HG02798 (cell line): ENCODE measurements at regions not wholly inside any gene's neighbourhood (a gene's known extent, or its start where the extent isn't known, plus 50 kb on each side); places are given as distances from the start of the nearest gene placed in this dataset.

ENCODE experiments used
- ATAC-seq: cut with Tn5 transposase; IDR thresholded peaks from one replicate; pipeline ENCODE4 v1.9.1; 2021; ENCODE audit warnings: mild to moderate bottlenecking; ENCODE audit not compliant: unreplicated experiment, poor library complexity

GRCh38 chr13:59532405-59532804, 631.3 kb downstream of the DIAPH3 start:
- no peak for ATAC-seq

- no peak for ATAC-seq
Measured at GRCh38 chr13:59533561-59534555, 629.9 kb downstream of the DIAPH3 start.

DNA sequence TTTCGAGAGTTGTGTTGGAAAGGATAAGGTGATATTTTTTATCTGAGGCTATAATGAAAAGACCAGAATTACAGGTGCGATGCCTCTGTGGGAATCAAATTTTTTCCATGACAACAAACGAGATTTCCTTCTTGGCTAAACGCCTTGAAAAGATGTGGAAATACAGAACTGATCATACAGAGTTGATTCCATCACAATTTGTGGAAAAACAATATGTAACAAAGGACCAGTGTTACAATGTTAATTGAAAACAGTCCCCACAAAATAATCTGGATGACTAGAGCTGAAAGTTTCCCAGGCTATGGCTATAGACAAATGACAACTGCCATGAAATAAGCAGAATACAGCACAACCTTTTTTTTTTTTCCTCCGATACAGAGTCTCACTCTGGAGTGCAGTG, 628.9 kb downstream of the DIAPH3 start:
- ATAC-seq, result no peak

DNA sequence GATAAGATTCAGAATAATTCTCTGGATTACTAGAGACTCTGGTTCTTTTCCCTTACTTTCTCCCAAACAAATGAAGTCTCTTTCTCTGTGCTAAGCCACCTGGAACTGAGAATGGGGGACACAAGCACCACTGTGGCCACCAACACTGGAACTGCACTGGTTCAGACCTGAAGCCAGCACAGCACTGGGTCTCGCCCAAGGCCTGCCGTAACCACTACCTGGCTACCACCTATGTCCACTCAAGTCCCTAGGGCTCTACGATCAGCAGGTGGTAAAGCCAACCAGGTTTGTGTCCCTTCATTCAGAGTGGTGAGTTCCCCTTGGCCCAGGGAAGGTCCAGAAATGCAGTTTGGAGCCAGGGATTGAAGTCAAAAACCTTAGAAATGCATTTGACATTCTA, 626.2 kb downstream of the DIAPH3 start:
- ATAC-seq, result no peak

DNA sequence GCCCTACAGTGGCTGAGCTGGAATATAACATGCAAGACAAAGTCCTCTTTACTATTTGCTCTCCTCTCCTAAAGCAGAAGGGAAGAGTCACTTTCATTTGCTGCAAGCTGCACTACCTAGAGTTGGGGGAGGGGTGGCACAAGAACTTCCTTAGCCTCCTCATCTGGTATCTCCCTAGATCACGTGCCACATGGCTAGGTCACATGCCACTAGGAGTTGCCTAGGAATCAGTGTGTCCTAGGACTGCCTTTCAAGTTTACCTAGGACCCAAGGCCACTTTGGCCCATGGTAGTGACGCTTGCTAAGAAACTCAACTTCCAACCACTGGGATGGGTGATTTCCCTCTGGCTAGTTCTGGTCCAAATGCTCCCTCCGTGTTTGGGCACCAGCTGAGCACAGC, 625.2 kb downstream of the DIAPH3 start:
- ATAC-seq, result no peak

- no peak for ATAC-seq
Measured at GRCh38 chr13:59542303-59542702, 621.4 kb downstream of the DIAPH3 start.

- no peak for ATAC-seq
Measured at GRCh38 chr13:59543418-59543817, 620.3 kb downstream of the DIAPH3 start.

DNA sequence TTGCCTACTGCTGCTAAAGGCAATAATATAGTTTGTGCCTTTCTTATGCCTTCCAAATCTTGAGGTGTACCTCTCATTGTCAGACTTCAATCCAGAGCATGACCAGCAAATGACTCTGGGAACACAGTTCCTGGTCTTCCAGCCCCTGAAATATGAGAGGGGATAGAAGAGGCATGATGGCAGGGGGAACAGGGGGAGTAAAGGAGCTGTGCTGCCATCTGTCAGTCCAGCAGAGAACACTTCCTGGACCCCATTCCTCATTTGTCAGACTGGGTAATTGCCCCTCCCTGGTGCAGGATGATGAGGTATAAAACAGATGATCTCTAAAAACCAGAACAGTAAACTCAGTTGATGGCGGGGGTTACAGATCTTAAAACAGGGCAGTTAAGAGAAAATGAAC, 618.7 kb downstream of the DIAPH3 start:
- ATAC-seq, result no peak

DNA sequence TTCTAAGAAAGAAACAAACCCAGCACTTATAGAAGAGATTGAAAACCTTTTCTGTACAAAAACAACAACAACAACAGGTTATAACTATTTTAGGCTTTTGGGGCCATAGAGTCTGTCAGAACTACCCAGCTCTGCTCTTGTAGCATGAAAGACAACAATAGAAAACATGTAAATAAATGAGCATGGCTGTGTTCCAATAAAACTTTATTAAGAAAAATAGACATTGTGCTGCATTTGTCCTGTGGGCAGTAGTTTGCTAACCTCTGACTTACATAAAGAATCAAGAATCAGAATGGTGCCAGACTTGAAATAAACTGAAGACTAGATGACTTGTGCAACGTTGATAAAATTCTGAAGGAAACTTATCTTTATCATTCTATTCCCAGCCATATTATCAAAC, 617.5 kb downstream of the DIAPH3 start:
- ATAC-seq, result no peak

DNA sequence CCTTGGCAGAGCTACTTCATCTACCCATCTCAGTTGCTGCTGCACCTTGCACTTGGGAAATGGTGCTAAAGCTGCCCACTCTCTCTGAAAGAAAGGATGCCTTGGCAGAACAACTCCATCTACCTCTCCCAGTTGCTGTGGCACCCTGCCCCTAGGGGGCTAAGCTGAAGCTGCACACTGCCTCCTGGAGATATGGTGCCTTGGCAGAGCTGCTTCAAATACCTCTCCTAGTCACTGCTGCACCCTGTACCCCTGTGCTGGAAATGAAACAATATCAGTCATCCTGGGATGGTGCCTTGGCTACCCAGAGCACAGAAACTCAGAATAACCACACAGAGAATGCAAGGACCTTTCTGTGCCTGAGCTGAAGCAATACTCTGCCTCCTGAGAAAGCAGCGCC, 615.8 kb downstream of the DIAPH3 start:
- ATAC-seq, result no peak

DNA sequence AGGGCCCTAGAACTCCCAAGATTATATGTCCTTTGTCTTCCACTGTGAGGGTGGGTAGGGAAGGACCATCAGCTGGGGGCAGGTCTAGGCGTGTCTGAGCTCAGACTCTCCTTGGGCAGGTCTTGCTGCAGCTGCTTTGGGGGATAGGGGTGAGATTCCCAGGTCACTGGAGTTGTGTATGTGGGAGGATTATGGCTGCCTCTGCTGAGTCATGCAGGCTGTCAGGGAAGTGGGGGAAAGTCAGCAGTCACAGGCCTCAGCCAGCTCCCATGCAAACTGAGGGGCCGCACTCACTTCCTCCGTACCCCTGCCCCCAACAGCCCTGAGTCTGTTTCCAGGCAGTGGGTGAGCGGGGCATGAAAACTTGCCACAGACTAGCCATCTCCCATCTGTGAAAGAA, 600.8 kb downstream of the DIAPH3 start:
- no peak for ATAC-seq

DNA sequence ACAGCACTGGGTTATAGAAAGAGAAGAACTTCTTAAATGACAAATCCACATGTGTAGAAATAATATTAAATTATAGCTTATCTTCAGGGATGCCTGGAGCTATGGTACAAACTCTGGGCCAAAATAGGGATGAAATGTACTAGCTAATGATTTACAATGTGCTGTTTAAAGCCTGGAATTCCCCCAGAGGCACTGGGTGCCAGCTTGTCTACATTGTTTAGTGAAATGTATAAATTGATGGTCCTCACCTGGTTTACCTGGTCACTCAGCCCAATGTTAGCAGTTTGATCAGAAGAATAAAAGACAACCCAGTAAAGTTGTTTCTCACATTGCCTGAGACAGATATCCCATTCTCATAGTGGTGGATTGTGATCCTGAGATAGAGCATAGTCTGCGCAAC, 597.2 kb downstream of the DIAPH3 start:
- ATAC-seq, result no peak

GRCh38 chr13:59568306-59568705, 595.4 kb downstream of the DIAPH3 start:
- no peak for ATAC-seq

GRCh38 chr13:59570204-59570603, 593.5 kb downstream of the DIAPH3 start:
- ATAC-seq, result no peak

- no peak for ATAC-seq
Measured at GRCh38 chr13:59584101-59584500, 579.6 kb downstream of the DIAPH3 start.

GRCh38 chr13:59584761-59585670, 578.7 kb downstream of the DIAPH3 start:
- no peak for ATAC-seq

GRCh38 chr13:59587030-59587429, 576.7 kb downstream of the DIAPH3 start:
- ATAC-seq, result no peak

DNA sequence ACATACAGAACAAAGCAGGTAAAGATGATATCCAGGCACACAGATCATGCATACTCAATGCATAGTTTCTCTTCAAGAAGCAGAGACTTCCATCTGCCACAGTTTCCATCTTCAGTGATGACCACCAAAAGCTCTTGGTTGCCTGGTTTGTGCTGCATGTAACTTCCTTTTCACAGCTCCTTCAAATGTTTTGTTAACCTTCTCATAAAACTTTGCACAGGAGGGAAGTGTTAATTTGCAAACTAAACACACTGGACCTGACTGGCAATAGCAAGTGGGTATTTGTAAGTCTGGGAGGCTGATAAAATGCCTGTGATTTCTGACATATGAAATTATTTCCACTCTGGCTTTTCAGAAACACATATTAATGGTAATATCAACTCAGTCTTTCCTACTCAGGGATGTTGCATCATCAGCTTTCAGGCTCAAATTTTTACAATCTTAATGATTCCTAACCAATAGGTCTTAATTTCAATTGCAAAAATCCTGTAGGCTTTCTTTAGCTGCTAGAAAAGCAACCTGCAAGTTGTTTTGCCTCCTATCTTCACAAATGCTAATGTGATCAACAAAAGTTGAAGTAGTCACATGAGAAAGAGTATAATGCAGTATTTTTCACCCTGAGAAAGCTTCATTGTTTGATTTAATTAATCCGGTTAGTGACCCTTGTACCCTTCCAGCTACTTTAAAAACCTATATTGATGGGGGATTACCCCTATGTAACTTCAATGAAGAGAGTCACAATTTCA, 575.6 kb downstream of the DIAPH3 start:
- ATAC-seq, result no peak

DNA sequence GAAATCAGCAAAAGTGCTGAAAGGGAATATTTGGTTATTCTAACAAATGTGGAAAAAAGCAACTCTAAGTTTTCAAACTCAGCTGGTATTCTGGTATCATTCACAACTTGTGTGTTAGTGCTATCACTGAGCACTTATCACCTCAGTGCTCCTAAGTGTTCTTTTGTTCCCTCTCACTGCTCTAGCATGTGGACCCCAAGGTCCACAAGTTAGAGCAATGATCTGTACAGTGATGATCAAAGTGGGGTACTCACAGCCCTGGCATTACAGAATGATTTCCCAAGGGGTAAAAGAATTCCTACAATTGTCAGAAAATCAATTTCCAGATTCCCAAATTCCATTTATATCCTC, 575.0 kb downstream of the DIAPH3 start:
- no peak for ATAC-seq

GRCh38 chr13:59601993-59602392, 561.7 kb downstream of the DIAPH3 start:
- ATAC-seq, result no peak

DNA sequence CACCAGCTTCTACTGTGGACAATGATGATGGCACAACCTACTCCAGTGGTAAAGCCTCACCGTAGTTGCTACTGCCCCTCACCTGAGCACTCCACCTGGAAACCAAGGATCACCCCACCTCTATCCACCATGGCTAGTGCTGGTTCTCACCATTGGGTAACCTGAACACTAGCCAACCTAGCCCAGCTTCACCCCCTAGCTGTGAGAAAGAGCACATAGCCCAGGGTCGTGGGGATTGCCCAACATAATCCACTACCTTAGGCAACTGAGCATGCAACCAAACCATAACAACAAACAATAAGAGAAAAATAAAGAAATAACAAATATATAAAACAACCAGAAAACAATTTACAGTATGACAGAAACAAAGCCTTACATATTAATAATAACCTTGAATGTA, 560.1 kb downstream of the DIAPH3 start:
- ATAC-seq, result no peak
